H1 (cell line): ENCODE measurements at regions not wholly inside any gene's neighbourhood (a gene's known extent, or its start where the extent isn't known, plus 50 kb on each side); places are given as distances from the start of the nearest gene placed in this dataset.

Source experiments
- BRCA1 ChIP-seq: IDR thresholded peaks from 2 replicates; pipeline ENCODE4 v1.6.1; 2012; ENCODE audit warnings: low read depth, low read length, improper control_type of control experiment
- CTBP2 ChIP-seq: IDR thresholded peaks from 2 replicates; pipeline ENCODE4 v1.7.0; 2011; ENCODE audit warnings: borderline replicate concordance, mild to moderate bottlenecking, moderate library complexity, mixed read lengths, low read length; ENCODE audit not compliant: insufficient read depth, insufficient read length
- EGR1 ChIP-seq: IDR thresholded peaks from 2 replicates; pipeline ENCODE4 v1.6.1; 2011; ENCODE audit warnings: low read depth, low read length, borderline replicate concordance
- EP300 ChIP-seq, 2 experiments: IDR thresholded peaks; 1 replicate in 1 of 2; 2 replicates in 1 of 2; pipeline ENCODE4 v1.6.1; 2011 to 2012; ENCODE audit warnings: low read depth in 2 of 2, low read length in 2 of 2, mild to moderate bottlenecking in 2 of 2, borderline replicate concordance in 1 of 2, inconsistent platforms in 1 of 2, moderate library complexity in 1 of 2
- NRF1 ChIP-seq: IDR thresholded peaks from 2 replicates; pipeline ENCODE4 v1.6.1; 2011; ENCODE audit warnings: mild to moderate bottlenecking, low read depth, low read length, improper control_type of control experiment
- SP1 ChIP-seq: IDR thresholded peaks from 2 replicates; pipeline ENCODE4 v1.6.1; 2011; ENCODE audit warnings: low read depth, low read length
- TF ChIP-seq, protein P1 (sequence below): IDR thresholded peaks from 2 replicates; pipeline ENCODE4 v1.6.1; 2012; ENCODE audit warnings: inconsistent platforms
- TF ChIP-seq, protein P2 (sequence below): IDR thresholded peaks from 2 replicates; pipeline ENCODE4 v1.6.1; 2011; ENCODE audit warnings: low read length, improper control_type of control experiment

DNA sequence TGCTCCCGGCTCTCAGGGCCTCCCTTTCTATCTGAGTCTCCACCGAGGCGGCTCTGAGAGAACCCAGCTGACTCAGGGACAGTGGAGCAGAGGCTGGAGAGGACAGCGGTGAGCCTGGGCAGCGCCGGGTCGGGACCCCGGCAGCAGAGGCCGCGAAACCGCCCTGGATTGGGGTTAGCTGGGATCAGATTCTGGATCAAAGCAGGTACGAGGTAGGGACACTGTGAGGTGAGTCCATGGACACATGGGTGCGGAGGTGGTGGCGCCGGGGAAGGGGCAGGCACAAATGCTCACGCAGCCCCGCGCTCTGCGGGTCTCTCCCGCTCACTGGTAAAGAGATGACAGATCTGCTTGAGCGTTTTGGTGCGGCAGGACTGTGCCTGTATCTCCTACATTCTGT, 146.4 kb upstream of the GGTLC1 start (continued):
- TF ChIP-seq, protein P1, sequence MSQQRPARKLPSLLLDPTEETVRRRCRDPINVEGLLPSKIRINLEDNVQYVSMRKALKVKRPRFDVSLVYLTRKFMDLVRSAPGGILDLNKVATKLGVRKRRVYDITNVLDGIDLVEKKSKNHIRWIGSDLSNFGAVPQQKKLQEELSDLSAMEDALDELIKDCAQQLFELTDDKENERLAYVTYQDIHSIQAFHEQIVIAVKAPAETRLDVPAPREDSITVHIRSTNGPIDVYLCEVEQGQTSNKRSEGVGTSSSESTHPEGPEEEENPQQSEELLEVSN = no peak
- no peak for TF ChIP-seq EGR1
- no peak for TF ChIP-seq BRCA1
- TF ChIP-seq EP300 (IDR thresholded peaks at IDR 0.05; ENCODE audit: borderline replicate concordance in 1 of 2, low read depth in 2 of 2, low read length in 2 of 2) = no peak
- no peak for TF ChIP-seq CTBP2
- TF ChIP-seq NRF1 = no peak
- TF ChIP-seq, protein P2, sequence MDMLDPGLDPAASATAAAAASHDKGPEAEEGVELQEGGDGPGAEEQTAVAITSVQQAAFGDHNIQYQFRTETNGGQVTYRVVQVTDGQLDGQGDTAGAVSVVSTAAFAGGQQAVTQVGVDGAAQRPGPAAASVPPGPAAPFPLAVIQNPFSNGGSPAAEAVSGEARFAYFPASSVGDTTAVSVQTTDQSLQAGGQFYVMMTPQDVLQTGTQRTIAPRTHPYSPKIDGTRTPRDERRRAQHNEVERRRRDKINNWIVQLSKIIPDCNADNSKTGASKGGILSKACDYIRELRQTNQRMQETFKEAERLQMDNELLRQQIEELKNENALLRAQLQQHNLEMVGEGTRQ = no peak
- no peak for TF ChIP-seq SP1
